NCI-H2107 treated with DMSO at 0.1 percent for 48 hours (cell line): ENCODE measurements at regions not wholly inside any gene's neighbourhood (a gene's known extent, or its start where the extent isn't known, plus 50 kb on each side); places are given as distances from the start of the nearest gene placed in this dataset.
"Not testable (repeated sequence)": the region's sequence is repeated elsewhere in the genome, so short reads cannot be mapped to it uniquely, and the experiment has no call there.

ENCODE experiments used
- DNase-seq: peaks from one replicate; lab custom pipeline; 2025; ENCODE audit not compliant: unreplicated experiment; lab: John Stamatoyannopoulos, UW

- DNase-seq, result no peak
Measured at GRCh38 chr5:21613971-21614488, 1239.1 kb downstream of the CDH12 start.

- no peak for DNase-seq
Measured at GRCh38 chr5:21603796-21604195, 1249.3 kb downstream of the CDH12 start.

- no peak for DNase-seq
Measured at GRCh38 chr5:21594566-21594965, 1258.6 kb downstream of the CDH12 start.

GRCh38 chr5:21593261-21593660, 1259.9 kb downstream of the CDH12 start:
- no peak for DNase-seq

- DNase-seq, result no peak
Measured at GRCh38 chr5:21581508-21581907, 1271.6 kb downstream of the CDH12 start.

GRCh38 chr5:21574961-21575360, 1278.2 kb downstream of the CDH12 start:
- DNase-seq, result no peak

GRCh38 chr5:21574438-21574837, 1278.7 kb downstream of the CDH12 start:
- DNase-seq, result no peak

- DNase-seq, result no peak
Measured at GRCh38 chr5:21573416-21574314, 1279.5 kb downstream of the CDH12 start.

GRCh38 chr5:21571196-21571595, 1281.9 kb downstream of the CDH12 start:
- DNase-seq, result not testable (repeated sequence)

GRCh38 chr5:21559109-21559508, 1294.0 kb downstream of the CDH12 start:
- DNase-seq, result not testable (repeated sequence)

- not testable (repeated sequence) for DNase-seq
Measured at GRCh38 chr5:21552263-21552662, 1300.9 kb downstream of the CDH12 start.

GRCh38 chr5:21550916-21551315, 1302.2 kb downstream of the CDH12 start:
- not testable (repeated sequence) for DNase-seq

- DNase-seq, result not testable (repeated sequence)
Measured at GRCh38 chr5:21547656-21548055, 1305.5 kb downstream of the CDH12 start.

GRCh38 chr5:21535114-21535513, 1318.0 kb downstream of the CDH12 start:
- not testable (repeated sequence) for DNase-seq

- DNase-seq, result not testable (repeated sequence)
Measured at GRCh38 chr5:21521157-21521556, 1332.0 kb downstream of the CDH12 start.

GRCh38 chr5:21496926-21497325, 1356.2 kb downstream of the CDH12 start:
- DNase-seq, result not testable (repeated sequence)

GRCh38 chr5:21496056-21496455, 1357.1 kb downstream of the CDH12 start:
- not testable (repeated sequence) for DNase-seq

- not testable (repeated sequence) for DNase-seq
Measured at GRCh38 chr5:21495235-21495634, 1357.9 kb downstream of the CDH12 start.

GRCh38 chr5:21494033-21494432, 1359.1 kb downstream of the CDH12 start:
- not testable (repeated sequence) for DNase-seq

- not testable (repeated sequence) for DNase-seq
Measured at GRCh38 chr5:21491182-21491581, 1362.0 kb downstream of the CDH12 start.

- not testable (repeated sequence) for DNase-seq
Measured at GRCh38 chr5:21488828-21489227, 1364.3 kb downstream of the CDH12 start.

GRCh38 chr5:21485458-21486000, 1367.6 kb downstream of the CDH12 start:
- DNase-seq, result not testable (repeated sequence)
